ENCODE measurements at regions not wholly inside any gene's neighbourhood (a gene's known extent, or its start where the extent isn't known, plus 50 kb on each side); places are given as distances from the start of the nearest gene placed in this dataset.

GRCh38 chr6:128827675-128828464 lies 55.1 kb upstream of the LAMA2 start:
- Histone ChIP-seq H2BK12ac (ENCODE audit: insufficient read length, low read depth, low read length) (no peak overlapping the region), H3K79me2 (ENCODE audit: insufficient read depth, low read length) (no peaks in the 10 kb centered on the region), H3K79me1 (ENCODE audit: insufficient read depth, low read depth, low read length, poor library complexity, severe bottlenecking) (no peaks in the 10 kb centered on the region), H2BK20ac (ENCODE audit: low read depth, low read length, poor library complexity, severe bottlenecking) (no peak overlapping the region), H2AK5ac (ENCODE audit: insufficient read length, low read length) (no peak overlapping the region), H3K23ac (ENCODE audit: insufficient read length, low read depth, low read length) (no peak overlapping the region), H2BK15ac (ENCODE audit: low read depth, low read length) (no peak overlapping the region), H4K20me1 (ENCODE audit: control insufficient read depth, insufficient read depth, insufficient read length) (no peaks in the 10 kb centered on the region), H3K27ac (ENCODE audit: insufficient read length, low read depth, low read length) (no peak overlapping the region), H2BK120ac (ENCODE audit: low read depth, low read length, poor library complexity, severe bottlenecking) (no peak overlapping the region), H3T11ph (ENCODE audit: low read length) (no peak overlapping the region), H3K4me1 (ENCODE audit: insufficient read depth, low read length) (no peaks in the 10 kb centered on the region), H3K18ac (ENCODE audit: insufficient read length, low read depth, low read length) (no peak overlapping the region), H4K91ac (ENCODE audit: insufficient read length, low read depth, low read length) (no peak overlapping the region), H3K14ac (ENCODE audit: insufficient read depth, low read length) (no peak overlapping the region), H4K5ac (ENCODE audit: insufficient read length, low read depth, low read length) (no peak overlapping the region), H3K4me2 (ENCODE audit: insufficient read depth, insufficient read length, low read length) (no peak overlapping the region), H3K9ac (ENCODE audit: extremely low read depth, insufficient read length, low read length) (no peak overlapping the region), H3K56ac (ENCODE audit: insufficient read length, low read depth, low read length) (no peak overlapping the region), H3K4ac (ENCODE audit: low read depth, low read length) (no peak overlapping the region), H2AFZ (ENCODE audit: low read length) (no peak overlapping the region), H4K8ac (replicated peaks; ENCODE audit: insufficient read length, low read depth, low read length) (no peak overlapping the region), H3K9me3 (ENCODE audit: control insufficient read depth, low read depth, low read length) (no peaks in the 10 kb centered on the region), H3K23me2 (ENCODE audit: insufficient read length, low read depth, low read length, poor library complexity, severe bottlenecking) (no peaks in the 10 kb centered on the region), H2BK5ac (ENCODE audit: insufficient read length, low read length) (no peak overlapping the region), H3K27me3 (ENCODE audit: insufficient read depth, low read length) (no peaks in the 10 kb centered on the region)
- H3K36me3 Mint-ChIP-seq (ENCODE audit: insufficient read depth in 1 of 3, low read depth in 3 of 3): peaks cover 10 to 11% (median 11%) of the 10 kb centered on the region in 3 experiments
- H3K4me3 Mint-ChIP-seq: no peak overlapping the region
- WGBS (ENCODE audit: extremely low coverage, insufficient read length, low lambda C conversion rate): no CpG with 5 or more reads among the region's 5 CpGs
- H3K27ac Mint-ChIP-seq: no peak overlapping the region
- H3K9me3 Mint-ChIP-seq: peaks cover 14 to 15% of the 10 kb centered on the region in 2 experiments
- TF ChIP-seq CTCF (conservative IDR thresholded peaks at IDR 0.05): no peak
- DNase-seq: no peak
- no peaks in the 10 kb centered on the region; the same call in 1 of the 2 replicates for H3K27me3 Mint-ChIP-seq (ENCODE audit: low read depth)
- no peaks in the 10 kb centered on the region for H3K4me1 Mint-ChIP-seq
